LNCAP (cell line): ENCODE measurements at regions not wholly inside any gene's neighbourhood (a gene's known extent, or its start where the extent isn't known, plus 50 kb on each side); places are given as distances from the start of the nearest gene placed in this dataset.

Source experiments
- TF ChIP-seq, protein P1 (sequence below): fragments of 450-650 bp; IDR thresholded peaks from 2 replicates; pipeline ENCODE4 v1.5.1; 2017; ENCODE audit warnings: mild to moderate bottlenecking

DNA sequence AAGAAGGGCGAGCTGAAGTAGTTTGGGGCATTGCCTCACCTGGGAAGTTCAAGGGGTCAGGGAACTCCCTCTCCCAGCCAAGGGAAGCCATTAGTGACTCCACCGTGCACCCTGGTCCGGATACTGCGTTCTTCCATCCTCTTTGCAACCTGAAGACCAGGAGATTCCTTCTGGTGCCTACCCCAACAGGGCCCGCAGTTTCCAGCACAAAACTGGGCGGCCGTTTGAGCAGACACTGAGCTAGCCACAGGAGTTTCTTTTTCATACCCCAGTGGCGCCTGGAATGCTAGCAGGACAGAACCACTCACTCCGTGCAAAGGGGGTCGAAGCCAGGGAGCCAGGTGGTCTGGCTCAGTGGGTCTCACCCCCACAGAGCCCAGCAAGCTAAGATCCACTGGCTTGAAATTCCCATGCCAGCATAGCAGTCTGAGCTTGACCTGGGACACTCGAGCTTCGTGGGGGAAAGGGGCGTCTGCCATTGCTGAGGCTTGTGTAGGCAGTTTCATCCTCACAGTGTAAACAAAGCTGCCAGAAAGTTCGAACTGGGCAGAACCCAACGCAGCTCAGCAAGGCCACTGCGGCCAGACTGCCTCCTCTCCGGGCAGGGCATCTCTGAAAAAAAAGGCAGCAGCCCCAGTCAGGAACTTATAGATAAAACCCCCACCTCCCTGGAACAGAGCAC lies 1039.4 kb upstream of the IGFBP7 start:
- TF ChIP-seq, protein P1, sequence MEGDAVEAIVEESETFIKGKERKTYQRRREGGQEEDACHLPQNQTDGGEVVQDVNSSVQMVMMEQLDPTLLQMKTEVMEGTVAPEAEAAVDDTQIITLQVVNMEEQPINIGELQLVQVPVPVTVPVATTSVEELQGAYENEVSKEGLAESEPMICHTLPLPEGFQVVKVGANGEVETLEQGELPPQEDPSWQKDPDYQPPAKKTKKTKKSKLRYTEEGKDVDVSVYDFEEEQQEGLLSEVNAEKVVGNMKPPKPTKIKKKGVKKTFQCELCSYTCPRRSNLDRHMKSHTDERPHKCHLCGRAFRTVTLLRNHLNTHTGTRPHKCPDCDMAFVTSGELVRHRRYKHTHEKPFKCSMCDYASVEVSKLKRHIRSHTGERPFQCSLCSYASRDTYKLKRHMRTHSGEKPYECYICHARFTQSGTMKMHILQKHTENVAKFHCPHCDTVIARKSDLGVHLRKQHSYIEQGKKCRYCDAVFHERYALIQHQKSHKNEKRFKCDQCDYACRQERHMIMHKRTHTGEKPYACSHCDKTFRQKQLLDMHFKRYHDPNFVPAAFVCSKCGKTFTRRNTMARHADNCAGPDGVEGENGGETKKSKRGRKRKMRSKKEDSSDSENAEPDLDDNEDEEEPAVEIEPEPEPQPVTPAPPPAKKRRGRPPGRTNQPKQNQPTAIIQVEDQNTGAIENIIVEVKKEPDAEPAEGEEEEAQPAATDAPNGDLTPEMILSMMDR, result no peak

DNA sequence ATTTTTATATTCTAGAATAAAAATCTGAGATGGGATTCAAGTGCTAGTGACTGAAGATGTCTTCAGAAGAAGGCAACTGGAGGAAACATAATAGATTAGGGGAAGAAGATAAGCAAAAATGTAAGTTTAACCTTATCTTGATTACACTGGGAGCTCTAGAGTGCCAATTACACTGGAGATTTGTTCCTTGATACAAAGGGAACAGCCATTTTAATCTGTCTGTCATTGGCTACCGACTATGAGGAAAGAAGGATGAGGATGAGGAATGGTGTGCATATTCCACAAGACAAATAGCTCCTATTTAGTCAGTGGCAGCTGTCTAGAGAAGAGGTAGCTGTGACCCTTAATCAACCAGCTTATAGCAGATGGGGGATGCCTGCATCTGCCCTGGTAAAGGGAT lies 1034.5 kb upstream of the IGFBP7 start:
- TF ChIP-seq, protein P1, result no peak

DNA sequence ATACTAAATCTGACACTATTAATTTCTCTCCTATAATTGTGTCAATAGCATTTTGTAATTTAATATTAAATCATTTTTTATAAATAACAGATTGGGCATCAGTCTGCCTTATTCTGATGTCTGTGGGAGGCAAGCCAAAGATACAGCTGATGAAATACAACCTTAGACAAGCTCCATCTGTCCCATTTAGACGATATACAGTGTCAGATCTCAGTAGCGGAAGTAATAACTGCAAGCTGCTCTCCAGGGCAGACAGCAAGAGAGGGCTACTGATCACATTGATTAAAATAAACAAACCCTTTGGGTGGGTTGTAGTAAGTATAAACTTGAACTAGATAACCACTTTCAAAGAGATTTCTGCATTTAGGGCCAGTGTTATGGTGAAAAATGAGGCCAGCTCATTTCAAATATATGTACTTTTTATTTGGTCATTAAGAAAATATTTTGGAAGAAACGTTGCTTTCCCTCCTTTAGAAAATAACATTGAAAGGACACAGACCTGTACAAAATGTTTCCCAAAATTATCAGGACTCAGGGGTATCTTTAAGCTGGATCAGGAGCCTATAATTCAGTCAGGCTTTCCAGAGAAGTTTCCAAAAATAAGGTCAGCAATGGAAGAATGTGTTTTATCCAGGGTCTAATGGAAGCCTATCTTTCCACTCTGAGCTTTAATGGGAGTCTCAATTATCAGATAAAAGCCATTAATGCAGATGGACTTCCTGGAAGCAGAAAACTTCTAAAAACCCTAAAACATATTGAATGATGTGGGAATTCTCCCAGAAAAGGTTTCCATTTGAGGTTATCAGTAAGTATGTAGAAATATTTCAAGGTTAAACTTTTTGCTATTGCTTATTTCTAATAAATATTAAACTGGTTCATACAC lies 1028.8 kb upstream of the IGFBP7 start:
- TF ChIP-seq, protein P1, result no peak

DNA sequence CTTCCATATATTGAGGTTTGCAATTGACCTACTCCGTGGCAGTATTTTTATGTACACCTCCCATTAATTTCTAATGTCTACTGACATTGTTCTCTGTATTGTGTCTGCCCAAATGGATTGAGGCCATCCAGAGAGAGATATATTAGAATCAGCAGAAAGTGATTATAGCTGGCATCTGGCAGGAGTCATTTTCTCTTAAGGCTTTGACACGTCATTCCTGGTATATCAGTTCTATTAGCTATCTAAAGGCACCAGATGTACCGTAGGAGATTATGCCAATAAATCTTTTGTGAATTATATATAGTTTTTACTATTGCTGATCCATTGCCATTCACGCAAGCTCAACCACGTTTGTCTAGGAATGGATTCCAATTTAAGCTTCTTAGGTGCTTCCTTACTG lies 1026.4 kb upstream of the IGFBP7 start:
- TF ChIP-seq, protein P1, result no peak

DNA sequence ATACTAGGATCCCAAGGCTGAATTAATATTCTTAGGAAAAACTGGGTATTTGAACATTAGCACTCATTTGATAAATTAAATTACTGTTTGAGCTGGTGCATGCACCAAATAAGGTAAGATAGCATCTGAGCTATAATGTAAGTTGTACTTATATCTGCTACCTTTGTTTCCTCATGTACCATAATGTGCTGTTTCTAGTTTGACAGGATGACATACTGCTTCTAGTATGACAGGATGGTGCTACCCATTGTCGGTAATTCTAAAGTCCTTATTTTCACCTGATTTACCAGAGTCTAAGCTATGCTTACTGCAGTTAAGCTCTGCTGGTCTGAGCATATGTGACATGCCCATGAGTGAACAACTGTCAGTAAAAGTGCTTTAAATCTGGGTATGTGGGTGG lies 1017.5 kb upstream of the IGFBP7 start:
- TF ChIP-seq, protein P1, result no peak

DNA sequence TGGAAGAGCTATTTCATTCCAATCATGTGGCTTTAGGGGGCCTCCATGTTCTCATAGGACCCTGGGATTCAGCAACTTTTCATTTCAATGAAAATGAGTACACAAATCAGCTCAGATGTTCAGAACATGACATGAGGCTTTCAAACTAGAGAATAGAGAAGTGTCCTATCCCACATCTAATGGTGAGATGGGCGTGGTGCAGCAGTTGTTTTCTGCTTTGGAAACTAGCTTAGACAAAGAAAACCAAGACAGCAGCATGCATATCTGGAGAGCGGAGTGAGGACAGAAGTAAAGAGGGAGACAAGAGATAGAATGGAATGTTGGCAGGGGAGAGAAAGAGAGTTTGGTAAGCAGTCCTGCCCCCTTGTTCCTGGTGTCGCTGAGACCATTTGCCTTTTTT lies 1009.1 kb upstream of the IGFBP7 start:
- TF ChIP-seq, protein P1, result no peak

DNA sequence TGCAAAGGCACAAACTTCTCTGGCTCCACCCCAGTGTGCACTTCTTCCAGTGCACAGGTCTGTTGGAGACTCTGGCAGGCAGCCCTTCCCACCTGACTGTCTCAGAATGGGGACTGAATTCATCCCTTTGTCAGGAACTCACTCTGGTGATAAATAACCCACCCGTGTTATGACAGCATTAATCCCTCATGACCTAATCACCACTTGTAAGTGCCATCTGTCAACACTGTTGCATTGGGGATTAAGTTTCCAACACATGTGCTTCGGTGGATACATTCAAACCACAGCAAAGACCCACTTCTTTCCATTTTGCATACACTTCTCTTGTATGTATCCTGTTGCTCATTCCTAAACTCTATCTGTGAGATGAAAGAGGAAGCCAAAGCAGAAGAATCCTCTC lies 1002.9 kb upstream of the IGFBP7 start:
- TF ChIP-seq, protein P1, result no peak
